ENCODE measurements at regions not wholly inside any gene's neighbourhood (a gene's known extent, or its start where the extent isn't known, plus 50 kb on each side); places are given as distances from the start of the nearest gene placed in this dataset.
"Not testable (repeated sequence)": the region's sequence is repeated elsewhere in the genome, so short reads cannot be mapped to it uniquely, and the experiment has no call there.

DNA sequence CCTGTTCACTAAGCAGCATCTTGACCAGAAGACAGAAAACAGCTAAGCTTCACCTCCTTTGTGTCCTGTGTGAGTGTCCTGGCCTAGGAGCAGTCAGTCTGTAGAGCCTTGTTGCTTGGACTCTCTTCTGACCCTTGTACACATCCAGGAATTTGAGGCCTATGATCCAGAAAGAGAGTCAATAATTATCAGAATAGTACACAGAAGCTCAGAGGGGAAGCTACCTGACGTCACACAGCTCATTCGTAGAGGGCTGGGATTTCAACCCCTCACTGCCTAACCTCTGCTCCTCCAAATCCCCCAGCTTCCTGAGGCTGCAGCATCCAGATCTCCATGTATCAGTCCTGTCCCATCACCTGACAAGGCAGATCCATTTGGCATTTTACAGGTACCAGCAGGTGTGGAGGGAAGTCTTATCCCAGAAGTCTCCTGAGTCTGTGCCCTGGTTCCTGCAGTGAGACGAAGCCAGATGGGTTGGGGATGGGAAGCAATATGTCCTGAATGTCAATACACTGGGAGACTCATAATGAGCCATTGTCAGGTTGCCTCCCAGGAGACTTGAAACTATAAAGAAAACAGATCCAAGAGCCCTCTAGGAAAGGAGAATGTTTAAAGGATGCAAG, 203.1 kb downstream of the MINAR1 start:
- ChIA-PET POLR2A (no interaction called here), CTCF (no interaction called here)
- no peaks in the 10 kb centered on the region for H3K36me3 ChIP-seq (ENCODE audit: control insufficient read depth in 4 of 4, insufficient read depth in 4 of 4, low read length in 3 of 4)
- H3K9me3 ChIP-seq (ENCODE audit: control extremely low read depth in 1 of 5, control insufficient read depth in 4 of 5, insufficient read depth in 2 of 5, low read depth in 1 of 5, low read length in 4 of 5), result peaks cover 0 to 5% (median 0%) of the 10 kb centered on the region in 5 experiments
- H3K4me1 ChIP-seq (ENCODE audit: control extremely low read depth in 1 of 4, control insufficient read depth in 4 of 4, insufficient read depth in 4 of 4, low read length in 3 of 4), result no peaks in the 10 kb centered on the region
- H3K27me3 ChIP-seq (replicated peaks in 2 of 5; ENCODE audit: control insufficient read depth in 4 of 5, insufficient read depth in 5 of 5, low read length in 4 of 5), result peaks cover 0 to 10% (median 0%) of the 10 kb centered on the region in 5 experiments
- H3K27ac ChIP-seq (ENCODE audit: insufficient read depth in 1 of 2, low read depth in 1 of 2, low read length in 2 of 2, poor library complexity in 1 of 2, severe bottlenecking in 2 of 2), result no peak overlapping the region
- DNase-seq, result no peak
- no peak overlapping the region for H3K4me3 ChIP-seq (ENCODE audit: control insufficient read depth in 1 of 7, extremely low read depth in 1 of 7, insufficient read depth in 4 of 7, low read depth in 2 of 7, low read length in 6 of 7)
- WGBS (ENCODE audit: insufficient coverage), result 90% methylated on average over 3 of the region's 3 CpGs

DNA sequence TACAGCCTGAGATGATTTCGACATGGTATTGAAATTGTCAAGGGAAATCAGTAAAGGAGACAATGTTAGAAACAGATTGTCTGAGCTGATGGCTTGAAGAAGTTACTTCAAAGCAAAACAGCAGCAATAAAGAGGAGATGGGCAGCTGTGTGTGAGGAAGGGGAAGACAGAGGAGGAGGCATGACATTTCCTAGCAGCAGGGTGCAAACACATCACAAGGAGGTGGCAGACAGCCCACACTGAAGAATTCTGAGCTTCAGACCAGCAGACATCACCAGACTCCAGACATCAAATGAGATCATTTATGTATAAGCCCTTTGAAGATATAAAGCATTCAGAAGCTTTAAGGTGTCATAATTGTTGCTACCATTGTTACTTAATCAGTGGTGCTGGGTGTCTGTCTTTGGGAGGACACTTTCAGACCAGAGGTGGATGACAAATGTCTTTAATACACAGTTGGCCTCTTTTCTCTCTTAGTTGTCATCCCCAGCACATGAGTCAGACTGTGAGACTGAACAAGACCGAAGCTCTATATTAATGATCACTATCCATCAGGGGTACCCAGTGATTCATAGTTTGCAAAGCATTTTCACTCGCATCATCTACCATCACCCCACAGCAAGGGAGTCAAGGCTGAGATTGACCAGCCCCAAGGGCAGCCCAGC, 203.9 kb downstream of the MINAR1 start:
- peaks cover 0 to 10% (median 0%) of the 10 kb centered on the region in 5 experiments for H3K27me3 ChIP-seq (replicated peaks in 2 of 5; ENCODE audit: control insufficient read depth in 4 of 5, insufficient read depth in 5 of 5, low read length in 4 of 5)
- ChIA-PET POLR2A (no interaction called here), CTCF (no interaction called here)
- H3K4me3 ChIP-seq (ENCODE audit: control insufficient read depth in 1 of 7, extremely low read depth in 1 of 7, insufficient read depth in 4 of 7, low read depth in 2 of 7, low read length in 6 of 7), result no peak overlapping the region
- H3K4me1 ChIP-seq (ENCODE audit: control extremely low read depth in 1 of 4, control insufficient read depth in 4 of 4, insufficient read depth in 4 of 4, low read length in 3 of 4), result no peaks in the 10 kb centered on the region
- 100% methylated on average over 2 of the region's 3 CpGs for WGBS (ENCODE audit: insufficient coverage)
- peaks cover 0 to 8% (median 2%) of the 10 kb centered on the region in 5 experiments for H3K9me3 ChIP-seq (ENCODE audit: control extremely low read depth in 1 of 5, control insufficient read depth in 4 of 5, insufficient read depth in 2 of 5, low read depth in 1 of 5, low read length in 4 of 5)
- DNase-seq, result no peak
- H3K27ac ChIP-seq (ENCODE audit: insufficient read depth in 1 of 2, low read depth in 1 of 2, low read length in 2 of 2, poor library complexity in 1 of 2, severe bottlenecking in 2 of 2), result no peak overlapping the region
- no peaks in the 10 kb centered on the region for H3K36me3 ChIP-seq (ENCODE audit: control insufficient read depth in 4 of 4, insufficient read depth in 4 of 4, low read length in 3 of 4)

GRCh38 chr15:79640206-79640605, 208.1 kb downstream of the MINAR1 start:
- H3K9me3 ChIP-seq (ENCODE audit: control extremely low read depth in 1 of 5, control insufficient read depth in 4 of 5, insufficient read depth in 2 of 5, low read depth in 1 of 5, low read length in 4 of 5), result peaks cover 0 to 26% (median 4%) of the 10 kb centered on the region in 5 experiments
- ChIA-PET POLR2A (no interaction called here), CTCF (no interaction called here)
- no peaks in the 10 kb centered on the region for H3K4me1 ChIP-seq (ENCODE audit: control extremely low read depth in 1 of 4, control insufficient read depth in 4 of 4, insufficient read depth in 4 of 4, low read length in 3 of 4)
- DNase-seq, result no peak
- no peaks in the 10 kb centered on the region for H3K36me3 ChIP-seq (ENCODE audit: control insufficient read depth in 4 of 4, insufficient read depth in 4 of 4, low read length in 3 of 4)
- WGBS (ENCODE audit: insufficient coverage), result 94% methylated on average over 3 of the region's 3 CpGs
- H3K27ac ChIP-seq (ENCODE audit: insufficient read depth in 1 of 2, low read depth in 1 of 2, low read length in 2 of 2, poor library complexity in 1 of 2, severe bottlenecking in 2 of 2), result no peak overlapping the region
- H3K4me3 ChIP-seq (ENCODE audit: control insufficient read depth in 1 of 7, extremely low read depth in 1 of 7, insufficient read depth in 4 of 7, low read depth in 2 of 7, low read length in 6 of 7), result no peak overlapping the region
- peaks cover 0 to 11% (median 0%) of the 10 kb centered on the region in 5 experiments for H3K27me3 ChIP-seq (replicated peaks in 2 of 5; ENCODE audit: control insufficient read depth in 4 of 5, insufficient read depth in 5 of 5, low read length in 4 of 5)

DNA sequence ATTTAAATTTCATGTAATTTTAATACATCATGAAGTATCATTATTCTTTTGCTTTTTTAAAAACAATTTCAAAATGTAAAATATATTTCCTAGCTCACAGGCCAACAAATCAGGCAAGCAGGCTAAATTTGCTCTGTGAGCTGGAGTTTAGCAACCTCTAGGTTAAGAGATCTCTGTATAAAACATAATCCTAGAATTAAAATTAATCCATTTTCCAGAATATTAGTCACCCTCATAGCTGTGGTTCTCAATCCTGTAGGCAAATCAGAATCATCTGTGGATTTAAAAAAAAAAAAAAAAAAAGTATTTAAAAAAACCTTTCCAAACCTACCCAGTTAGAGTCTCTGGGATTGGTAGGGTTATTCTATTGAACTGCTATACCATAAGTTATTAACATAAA, 209.7 kb downstream of the MINAR1 start:
- POLR2A ChIA-PET, result no interaction called here
- no peaks in the 10 kb centered on the region for H3K36me3 ChIP-seq (ENCODE audit: control insufficient read depth in 4 of 4, insufficient read depth in 4 of 4, low read length in 3 of 4)
- no peak overlapping the region for H3K27ac ChIP-seq (ENCODE audit: insufficient read depth in 1 of 2, low read depth in 1 of 2, low read length in 2 of 2, poor library complexity in 1 of 2, severe bottlenecking in 2 of 2)
- H3K27me3 ChIP-seq (replicated peaks in 2 of 5; ENCODE audit: control insufficient read depth in 4 of 5, insufficient read depth in 5 of 5, low read length in 4 of 5), result peaks cover 0 to 11% (median 0%) of the 10 kb centered on the region in 5 experiments
- H3K4me3 ChIP-seq (ENCODE audit: control insufficient read depth in 1 of 7, extremely low read depth in 1 of 7, insufficient read depth in 4 of 7, low read depth in 2 of 7, low read length in 6 of 7), result no peak overlapping the region
- DNase-seq, result no peak
- CTCF ChIA-PET, result no interaction called here
- H3K4me1 ChIP-seq (ENCODE audit: control extremely low read depth in 1 of 4, control insufficient read depth in 4 of 4, insufficient read depth in 4 of 4, low read length in 3 of 4), result no peaks in the 10 kb centered on the region
- H3K9me3 ChIP-seq (ENCODE audit: control extremely low read depth in 1 of 5, control insufficient read depth in 4 of 5, insufficient read depth in 2 of 5, low read depth in 1 of 5, low read length in 4 of 5), result peaks cover 3 to 31% (median 5%) of the 10 kb centered on the region in 5 experiments

DNA sequence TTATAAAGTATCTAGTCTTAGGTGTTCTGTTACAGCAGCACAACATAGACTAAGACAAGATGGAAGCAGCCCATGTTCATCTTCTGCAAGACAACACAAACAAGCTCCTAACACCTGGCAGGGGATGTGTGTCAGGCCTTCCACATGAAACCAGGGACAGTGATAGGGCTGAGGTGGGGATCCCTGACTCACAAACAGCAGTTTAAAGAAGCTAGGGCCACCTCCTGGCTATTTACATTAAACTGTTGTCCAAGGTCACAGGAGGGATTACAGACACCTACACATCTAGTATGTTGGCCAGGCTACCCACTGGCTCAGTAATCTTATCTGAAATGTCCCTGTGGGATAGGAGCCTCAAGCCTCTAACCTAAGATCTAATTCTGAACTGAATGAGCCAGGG, 211.3 kb downstream of the MINAR1 start:
- CTCF ChIA-PET, result no interaction called here
- no peaks in the 10 kb centered on the region for H3K4me1 ChIP-seq (ENCODE audit: control extremely low read depth in 1 of 4, control insufficient read depth in 4 of 4, insufficient read depth in 4 of 4, low read length in 3 of 4)
- POLR2A ChIA-PET, result no interaction called here

DNA sequence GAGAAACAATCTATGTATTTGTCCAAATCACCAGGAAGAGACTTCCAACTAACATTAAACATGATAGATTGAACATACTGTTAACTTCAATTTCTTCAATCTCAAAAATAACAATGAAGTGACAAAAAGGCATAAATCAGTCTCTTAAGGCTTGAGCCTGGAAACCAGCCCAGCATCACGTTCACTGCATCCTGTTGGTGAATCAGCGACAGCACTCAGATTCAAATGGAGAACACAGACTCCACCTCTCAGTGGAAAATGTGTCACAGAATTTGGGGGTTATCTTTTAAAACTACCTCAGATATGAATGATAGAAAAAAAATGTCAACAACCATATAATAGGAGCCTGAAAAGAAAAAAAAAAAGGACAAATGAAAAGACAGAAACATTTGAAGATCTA, 212.0 kb downstream of the MINAR1 start:
- CTCF ChIA-PET, result no interaction called here
- no peaks in the 10 kb centered on the region for H3K4me1 ChIP-seq (ENCODE audit: control extremely low read depth in 1 of 4, control insufficient read depth in 4 of 4, insufficient read depth in 4 of 4, low read length in 3 of 4)
- WGBS (ENCODE audit: insufficient coverage), result 100% methylated on average over 1 of the region's 2 CpGs

More for the DNA sequence above, 211.3 kb downstream of the MINAR1 start:
- no peak overlapping the region for H3K27ac ChIP-seq (ENCODE audit: insufficient read depth in 1 of 2, low read depth in 1 of 2, low read length in 2 of 2, poor library complexity in 1 of 2, severe bottlenecking in 2 of 2)
- no peak for DNase-seq
- no peak overlapping the region for H3K4me3 ChIP-seq (ENCODE audit: control insufficient read depth in 1 of 7, extremely low read depth in 1 of 7, insufficient read depth in 4 of 7, low read depth in 2 of 7, low read length in 6 of 7)
- H3K9me3 ChIP-seq (ENCODE audit: control extremely low read depth in 1 of 5, control insufficient read depth in 4 of 5, insufficient read depth in 2 of 5, low read depth in 1 of 5, low read length in 4 of 5), result peaks cover 3 to 31% (median 5%) of the 10 kb centered on the region in 5 experiments
- H3K27me3 ChIP-seq (replicated peaks in 2 of 5; ENCODE audit: control insufficient read depth in 4 of 5, insufficient read depth in 5 of 5, low read length in 4 of 5), result peaks cover 0 to 6% (median 0%) of the 10 kb centered on the region in 5 experiments
- no peaks in the 10 kb centered on the region for H3K36me3 ChIP-seq (ENCODE audit: control insufficient read depth in 4 of 4, insufficient read depth in 4 of 4, low read length in 3 of 4)

DNA sequence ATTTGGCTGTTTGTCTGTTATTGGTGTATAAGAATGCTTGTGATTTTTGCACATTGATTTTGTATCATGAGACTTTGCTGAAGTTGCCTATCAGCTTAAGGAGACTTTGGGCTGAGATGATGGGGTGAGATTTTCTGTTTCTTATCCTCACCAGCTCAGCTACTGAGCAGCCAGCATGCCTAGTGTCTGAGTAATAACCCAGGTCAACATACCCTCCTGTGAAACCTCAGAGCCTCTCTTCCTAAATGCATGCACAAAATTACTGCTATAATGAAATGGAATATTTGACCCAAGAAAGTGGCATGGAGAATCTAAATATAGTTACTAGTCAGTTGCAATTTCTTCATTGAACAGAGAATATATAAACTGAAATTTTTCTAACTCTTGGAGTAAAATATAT, 220.8 kb downstream of the MINAR1 start:
- H3K4me3 ChIP-seq (ENCODE audit: control insufficient read depth in 1 of 7, extremely low read depth in 1 of 7, insufficient read depth in 4 of 7, low read depth in 2 of 7, low read length in 6 of 7); H3K27ac ChIP-seq (ENCODE audit: insufficient read depth in 1 of 2, low read depth in 1 of 2, low read length in 2 of 2, poor library complexity in 1 of 2, severe bottlenecking in 2 of 2); POLR2A ChIA-PET; DNase-seq; H3K36me3 ChIP-seq (ENCODE audit: control insufficient read depth in 4 of 4, insufficient read depth in 4 of 4, low read length in 3 of 4); H3K27me3 ChIP-seq (replicated peaks in 2 of 5; ENCODE audit: control insufficient read depth in 4 of 5, insufficient read depth in 5 of 5, low read length in 4 of 5); H3K9me3 ChIP-seq (ENCODE audit: control extremely low read depth in 1 of 5, control insufficient read depth in 4 of 5, insufficient read depth in 2 of 5, low read depth in 1 of 5, low read length in 4 of 5); H3K4me1 ChIP-seq (ENCODE audit: control extremely low read depth in 1 of 4, control insufficient read depth in 4 of 4, insufficient read depth in 4 of 4, low read length in 3 of 4): not testable (repeated sequence)
- CTCF ChIA-PET, result interaction anchor here (1.0 kb wide), 1 partner anchor 10 kb away, joined by 3 read pairs; no protein-coding TSS in a partner anchor

More for the DNA sequence above, 212.0 kb downstream of the MINAR1 start:
- H3K27ac ChIP-seq (ENCODE audit: insufficient read depth in 1 of 2, low read depth in 1 of 2, low read length in 2 of 2, poor library complexity in 1 of 2, severe bottlenecking in 2 of 2), result no peak overlapping the region
- H3K9me3 ChIP-seq (ENCODE audit: control extremely low read depth in 1 of 5, control insufficient read depth in 4 of 5, insufficient read depth in 2 of 5, low read depth in 1 of 5, low read length in 4 of 5), result peaks cover 3 to 31% (median 5%) of the 10 kb centered on the region in 5 experiments
- H3K27me3 ChIP-seq (replicated peaks in 2 of 5; ENCODE audit: control insufficient read depth in 4 of 5, insufficient read depth in 5 of 5, low read length in 4 of 5), result peaks cover 0 to 4% (median 0%) of the 10 kb centered on the region in 5 experiments
- POLR2A ChIA-PET, result no interaction called here
- DNase-seq, result no peak
- H3K36me3 ChIP-seq (ENCODE audit: control insufficient read depth in 4 of 4, insufficient read depth in 4 of 4, low read length in 3 of 4), result no peaks in the 10 kb centered on the region
- H3K4me3 ChIP-seq (ENCODE audit: control insufficient read depth in 1 of 7, extremely low read depth in 1 of 7, insufficient read depth in 4 of 7, low read depth in 2 of 7, low read length in 6 of 7), result no peak overlapping the region
